Fibroblast of lung (primary cell): ENCODE measurements at regions not wholly inside any gene's neighbourhood (a gene's known extent, or its start where the extent isn't known, plus 50 kb on each side); places are given as distances from the start of the nearest gene placed in this dataset.

Source experiments
- CTCF ChIP-seq, 2 donors: IDR thresholded peaks in 1 of 2; conservative IDR thresholded peaks in 1 of 2; 1 replicate in 1 of 2; 2 replicates in 1 of 2; pipeline ENCODE4 v1.5.1; 2011 to 2012; ENCODE audit warnings: low read length in 2 of 2, control low read depth in 1 of 2, inconsistent platforms in 1 of 2, low read depth in 1 of 2, mild to moderate bottlenecking in 1 of 2
- EZH2 ChIP-seq: IDR thresholded peaks from 2 replicates; pipeline ENCODE4 v1.5.1; 2012; ENCODE audit warnings: low read length, control low read depth, mild to moderate bottlenecking; ENCODE audit errors: missing control alignments

GRCh38 chr18:22283116-22283395, 113.7 kb downstream of the GATA6 start:
- TF ChIP-seq CTCF (conservative IDR thresholded peaks at IDR 0.05 in 1 of 2, IDR thresholded peaks at IDR 0.05 in 1 of 2; ENCODE audit: low read depth in 1 of 2, low read length in 2 of 2) (no peak), EZH2 (no peak)
